GM12864 (cell line): ENCODE measurements at regions not wholly inside any gene's neighbourhood (a gene's known extent, or its start where the extent isn't known, plus 50 kb on each side); places are given as distances from the start of the nearest gene placed in this dataset.

ENCODE experiments used
- DNase-seq: peaks from one replicate; pipeline ENCODE4 v3.0.0-alpha.2; 2011; ENCODE audit warnings: low read depth
- H3K4me3 ChIP-seq: 2 replicates; pipeline ENCODE4 v1.5.1; 2011; ENCODE audit warnings: mild to moderate bottlenecking, low read depth, low read length, control low read depth
- TF ChIP-seq, protein P1 (sequence below): IDR thresholded peaks from 2 replicates; pipeline ENCODE4 v1.5.1; 2011; ENCODE audit warnings: low read depth, mild to moderate bottlenecking, moderate library complexity, low read length, control low read depth, inconsistent platforms; ENCODE audit errors: missing control alignments

DNA sequence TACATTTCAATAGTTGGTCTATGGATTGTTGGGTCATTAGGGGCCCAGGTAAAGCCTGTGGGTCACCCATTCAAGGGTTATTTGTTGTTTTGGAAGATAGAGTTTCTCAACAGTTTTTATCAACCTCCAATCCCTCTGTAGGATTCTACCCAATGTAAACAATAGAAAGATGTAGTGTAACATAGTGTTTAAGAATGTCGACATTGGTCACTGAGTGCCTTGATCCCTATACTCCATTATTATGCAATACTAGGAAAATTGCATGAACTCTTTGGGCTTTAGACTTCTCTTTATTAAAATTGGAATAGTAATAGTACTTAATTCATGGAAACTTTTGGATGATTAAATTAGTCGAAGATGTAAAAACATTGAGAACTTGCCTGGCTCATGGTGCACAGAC lies 292.1 kb downstream of the GPD2 start:
- no peak for DNase-seq
- TF ChIP-seq, protein P1, sequence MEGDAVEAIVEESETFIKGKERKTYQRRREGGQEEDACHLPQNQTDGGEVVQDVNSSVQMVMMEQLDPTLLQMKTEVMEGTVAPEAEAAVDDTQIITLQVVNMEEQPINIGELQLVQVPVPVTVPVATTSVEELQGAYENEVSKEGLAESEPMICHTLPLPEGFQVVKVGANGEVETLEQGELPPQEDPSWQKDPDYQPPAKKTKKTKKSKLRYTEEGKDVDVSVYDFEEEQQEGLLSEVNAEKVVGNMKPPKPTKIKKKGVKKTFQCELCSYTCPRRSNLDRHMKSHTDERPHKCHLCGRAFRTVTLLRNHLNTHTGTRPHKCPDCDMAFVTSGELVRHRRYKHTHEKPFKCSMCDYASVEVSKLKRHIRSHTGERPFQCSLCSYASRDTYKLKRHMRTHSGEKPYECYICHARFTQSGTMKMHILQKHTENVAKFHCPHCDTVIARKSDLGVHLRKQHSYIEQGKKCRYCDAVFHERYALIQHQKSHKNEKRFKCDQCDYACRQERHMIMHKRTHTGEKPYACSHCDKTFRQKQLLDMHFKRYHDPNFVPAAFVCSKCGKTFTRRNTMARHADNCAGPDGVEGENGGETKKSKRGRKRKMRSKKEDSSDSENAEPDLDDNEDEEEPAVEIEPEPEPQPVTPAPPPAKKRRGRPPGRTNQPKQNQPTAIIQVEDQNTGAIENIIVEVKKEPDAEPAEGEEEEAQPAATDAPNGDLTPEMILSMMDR, result no peak
- H3K4me3 ChIP-seq, result no peak overlapping the region

GRCh38 chr2:156731506-156731905 lies 295.3 kb downstream of the GPD2 start:
- no peak overlapping the region for H3K4me3 ChIP-seq
- TF ChIP-seq, protein P1, result no peak
- no peak for DNase-seq

DNA sequence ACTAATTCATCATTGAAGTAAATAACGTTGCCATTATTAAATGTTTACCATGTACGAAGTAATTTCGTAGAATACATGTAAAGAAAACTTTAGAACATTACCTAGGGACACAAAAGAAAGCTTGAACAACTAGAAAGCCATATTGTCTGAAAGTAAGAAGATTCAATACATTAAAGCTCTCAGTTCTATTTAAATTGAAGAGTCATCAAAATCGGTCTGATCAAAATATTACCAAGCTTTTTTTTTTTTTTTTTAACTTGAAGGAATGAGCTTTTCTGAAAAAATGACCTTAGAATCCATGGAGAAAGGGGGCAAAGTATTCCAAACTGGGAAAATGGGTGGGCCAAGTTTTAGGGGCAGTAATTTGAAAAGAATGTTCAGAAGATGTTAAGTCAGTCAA lies 300.8 kb downstream of the GPD2 start:
- TF ChIP-seq, protein P1, result no peak
- DNase-seq, result no peak
- no peak overlapping the region for H3K4me3 ChIP-seq

- TF ChIP-seq, protein P1, result no peak
- DNase-seq, result no peak
- H3K4me3 ChIP-seq, result no peak overlapping the region
Measured at GRCh38 chr2:156739301-156739700, 303.1 kb downstream of the GPD2 start.

DNA sequence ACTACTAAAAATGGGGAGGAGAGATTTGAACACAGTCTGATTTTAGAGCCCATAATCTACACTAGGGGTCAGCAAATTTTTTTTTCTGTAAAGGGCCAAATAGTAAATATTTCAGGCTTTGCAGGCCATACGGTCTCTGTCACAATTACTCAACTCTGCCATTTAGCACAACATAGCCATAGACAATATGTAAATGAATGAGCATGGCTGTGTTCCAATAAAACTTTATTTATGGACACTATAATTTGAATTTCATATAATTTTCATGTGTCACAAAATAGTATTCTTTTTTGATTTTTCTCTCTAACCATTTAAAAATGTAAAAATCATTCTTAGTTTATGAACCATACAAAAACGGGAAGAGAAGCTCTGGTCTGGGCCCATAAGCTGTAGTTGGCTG lies 309.4 kb downstream of the GPD2 start:
- DNase-seq, result no peak
- H3K4me3 ChIP-seq, result no peak overlapping the region
- TF ChIP-seq, protein P1, result no peak

DNA sequence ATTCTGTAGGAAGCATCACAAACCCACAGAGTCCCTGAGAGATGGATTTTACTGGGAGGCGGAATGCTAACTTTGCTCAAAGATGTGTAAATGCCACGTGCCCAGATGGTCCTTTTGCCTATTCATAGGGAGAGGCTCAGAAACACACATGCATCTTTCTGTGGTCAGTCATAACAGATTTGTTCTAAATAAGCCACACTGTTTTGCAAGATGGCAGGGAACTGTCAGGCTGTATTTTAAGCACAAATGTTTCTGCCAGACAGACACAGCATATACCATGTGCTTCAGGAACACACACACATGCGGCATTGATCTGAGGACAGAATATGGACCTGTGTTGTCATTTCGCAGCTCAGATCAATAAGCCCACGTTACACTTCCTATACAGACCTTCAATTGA lies 312.0 kb downstream of the GPD2 start:
- DNase-seq, result no peak
- TF ChIP-seq, protein P1, result no peak
- H3K4me3 ChIP-seq, result no peak overlapping the region

- TF ChIP-seq, protein P1, result no peak
- no peak for DNase-seq
- no peak overlapping the region for H3K4me3 ChIP-seq
Measured at GRCh38 chr2:156752042-156752441, 315.9 kb downstream of the GPD2 start.
